ENCODE measurements at regions not wholly inside any gene's neighbourhood (a gene's known extent, or its start where the extent isn't known, plus 50 kb on each side); places are given as distances from the start of the nearest gene placed in this dataset.

- intact Hi-C loops (cut with micrococcal nuclease; ENCODE audit: unreplicated experiment) (no loop called here), in situ Hi-C loops (cut with HindIII; ENCODE audit: low pct_unique_long_range_greater_than_20kb, low sequenced_read_pairs) (no loop called here)
- ChIA-PET POLR2A (no interaction called here), CTCF (no interaction called here)
- DNase-seq (ENCODE audit: low read depth, low spot score), result no peak
- no TSS peak for BruUV-seq (replicated peaks)
- H3K4me1 ChIP-seq (ENCODE audit: control insufficient read depth, insufficient read depth, low read length), result no peaks in the 10 kb centered on the region
- no peak for TF ChIP-seq SIN3A (IDR thresholded peaks at IDR 0.05; ENCODE audit: borderline replicate concordance, insufficient read depth, low read depth, low read length)
- TF ChIP-seq REST (IDR thresholded peaks at IDR 0.05; ENCODE audit: insufficient read depth in 1 of 2, low read depth in 2 of 2, low read length in 1 of 2), result no peak
- no peak for TF ChIP-seq TCF7L2 (IDR thresholded peaks at IDR 0.05; ENCODE audit: low read depth, low read length)
- no peak for TF ChIP-seq CTCF (IDR thresholded peaks at IDR 0.05)
- TF ChIP-seq POLR2AphosphoS5 (IDR thresholded peaks at IDR 0.05; ENCODE audit: low read depth, low read length), result no peak
- no peak for ATAC-seq
- H3K27me3 ChIP-seq (ENCODE audit: control insufficient read depth, insufficient read depth, low read length), result no peaks in the 10 kb centered on the region
- no peak overlapping the region for H3K27ac ChIP-seq (ENCODE audit: low read length)
- no peak overlapping the region for H3K4me3 ChIP-seq (ENCODE audit: low read depth in 2 of 2, low read length in 2 of 2)
- no peaks in the 10 kb centered on the region for H3K36me3 ChIP-seq (ENCODE audit: control insufficient read depth, insufficient read depth, low read length)
- H3K9me3 ChIP-seq (ENCODE audit: control insufficient read depth, insufficient read depth, low read depth, low read length), result 0 out of 2 replicates have a peak, but pooled peaks cover 3% of the 10 kb centered on the region
These were observed 200.0 kb downstream of the FGF10 start for GRCh38 chr5:44189255-44189654.

GRCh38 chr5:44187973-44188372 lies 201.2 kb downstream of the FGF10 start:
- no peak for TF ChIP-seq CTCF (IDR thresholded peaks at IDR 0.05)
- no peak for TF ChIP-seq POLR2AphosphoS5 (IDR thresholded peaks at IDR 0.05; ENCODE audit: low read depth, low read length)
- TF ChIP-seq SIN3A (IDR thresholded peaks at IDR 0.05; ENCODE audit: borderline replicate concordance, insufficient read depth, low read depth, low read length), result no peak
- no peak for TF ChIP-seq REST (IDR thresholded peaks at IDR 0.05; ENCODE audit: insufficient read depth in 1 of 2, low read depth in 2 of 2, low read length in 1 of 2)
- no peak for TF ChIP-seq TCF7L2 (IDR thresholded peaks at IDR 0.05; ENCODE audit: low read depth, low read length)
- Histone ChIP-seq H3K9me3 (ENCODE audit: control insufficient read depth, insufficient read depth, low read depth, low read length) (no peaks in the 10 kb centered on the region), H3K27ac (ENCODE audit: low read length) (no peak overlapping the region), H3K36me3 (ENCODE audit: control insufficient read depth, insufficient read depth, low read length) (no peaks in the 10 kb centered on the region), H3K4me1 (ENCODE audit: control insufficient read depth, insufficient read depth, low read length) (no peaks in the 10 kb centered on the region), H3K4me3 (ENCODE audit: low read depth in 2 of 2, low read length in 2 of 2) (no peak overlapping the region), H3K27me3 (ENCODE audit: control insufficient read depth, insufficient read depth, low read length) (no peaks in the 10 kb centered on the region)
- DNase-seq (ENCODE audit: low read depth, low spot score) (no peak), ATAC-seq (no peak)
- ChIA-PET POLR2A (no interaction called here), CTCF (no interaction called here)
- BruUV-seq (replicated peaks), result no TSS peak
- in situ Hi-C loops (cut with HindIII; ENCODE audit: low pct_unique_long_range_greater_than_20kb, low sequenced_read_pairs), result no loop called here
- intact Hi-C loops (cut with micrococcal nuclease; ENCODE audit: unreplicated experiment), result no loop called here
